HEK293 (cell line): ENCODE measurements at regions not wholly inside any gene's neighbourhood (a gene's known extent, or its start where the extent isn't known, plus 50 kb on each side); places are given as distances from the start of the nearest gene placed in this dataset.

Experiments used
- CTCF ChIA-PET: fragments of 350-600 bp; formaldehyde crosslinking; extraction: SDS; loops from one replicate; lab custom pipeline; 2021; ENCODE audit warnings: antibody characterized with exemption; lab: Yijun Ruan, JAX
- POLR2A ChIA-PET: fragments of 300-600 bp; formaldehyde crosslinking; extraction: SDS; loops from one replicate; lab custom pipeline; 2020; ENCODE audit warnings: antibody characterized with exemption, inconsistent platforms; lab: Yijun Ruan, JAX
- H3K27ac ChIP-seq: fragments of 200-500 bp; sonication (Bioruptor generic); 2 replicates; pipeline ENCODE4 v1.5.1; 2014; ENCODE audit warnings: low read depth, low read length, control low read depth, inconsistent platforms; ENCODE audit errors: extremely low read depth
- H3K36me3 ChIP-seq, 2 experiments: fragments of 200-500 bp in 1 of 2; sonication (Bioruptor generic) in 1 of 2; 1 replicate in 1 of 2; 2 replicates in 1 of 2; pipeline ENCODE4 v1.5.1; 2014 to 2017; ENCODE audit warnings: inconsistent platforms in 2 of 2, low read length in 2 of 2; ENCODE audit not compliant: control insufficient read depth in 2 of 2, insufficient read depth in 1 of 2
- H3K4me1 ChIP-seq: fragments of 200-500 bp; sonication (Bioruptor generic); 2 replicates; pipeline ENCODE4 v1.5.1; 2014; ENCODE audit warnings: mild to moderate bottlenecking, low read length, inconsistent platforms; ENCODE audit not compliant: control insufficient read depth, insufficient read depth
- H3K4me3 ChIP-seq: 2 replicates; pipeline ENCODE4 v1.5.1; 2011; ENCODE audit warnings: low read depth, mild to moderate bottlenecking, control low read depth, low read length, moderate library complexity
- H3K9me3 ChIP-seq: fragments of 200-500 bp; sonication (Bioruptor generic); 2 replicates; pipeline ENCODE4 v1.5.1; 2014; ENCODE audit warnings: low read depth, low read length, inconsistent platforms; ENCODE audit not compliant: control insufficient read depth, insufficient read depth
- GFI1B ChIP-seq: fragments of 450-650 bp; formaldehyde crosslinking; IDR thresholded peaks from 2 replicates; pipeline ENCODE4 v1.5.1; 2016; ENCODE audit warnings: missing biosample characterization, missing genetic modification characterization
- GLI4 ChIP-seq: fragments of 450-650 bp; formaldehyde crosslinking; IDR thresholded peaks from 2 replicates; pipeline ENCODE4 v1.5.1; 2016; ENCODE audit warnings: missing biosample characterization, missing genetic modification characterization
- OVOL3 ChIP-seq: fragments of 450-650 bp; formaldehyde crosslinking; IDR thresholded peaks from 2 replicates; pipeline ENCODE4 v1.5.1; 2016; ENCODE audit warnings: missing biosample characterization, missing genetic modification characterization
- WT1 ChIP-seq: fragments of 450-650 bp; formaldehyde crosslinking; IDR thresholded peaks from 2 replicates; pipeline ENCODE4 v1.5.1; 2016; ENCODE audit warnings: missing biosample characterization, missing genetic modification characterization
- ZBTB8A ChIP-seq: fragments of 450-650 bp; formaldehyde crosslinking; IDR thresholded peaks from 2 replicates; pipeline ENCODE4 v1.5.1; 2016; ENCODE audit warnings: missing biosample characterization, missing genetic modification characterization
- ZEB2 ChIP-seq: fragments of 450-650 bp; formaldehyde crosslinking; IDR thresholded peaks from 2 replicates; pipeline ENCODE4 v1.5.1; 2016; ENCODE audit warnings: missing biosample characterization, missing genetic modification characterization
- ZFP41 ChIP-seq: fragments of 450-650 bp; formaldehyde crosslinking; IDR thresholded peaks from 2 replicates; pipeline ENCODE4 v1.5.1; 2016; ENCODE audit warnings: missing biosample characterization, missing genetic modification characterization, borderline replicate concordance
- ZFP69B ChIP-seq: fragments of 450-650 bp; formaldehyde crosslinking; IDR thresholded peaks from 2 replicates; pipeline ENCODE4 v1.5.1; 2016; ENCODE audit warnings: missing biosample characterization, missing genetic modification characterization
- ZIC2 ChIP-seq: fragments of 450-650 bp; formaldehyde crosslinking; IDR thresholded peaks from 2 replicates; pipeline ENCODE4 v1.5.1; 2016; ENCODE audit warnings: missing biosample characterization, missing genetic modification characterization
- ZNF112 ChIP-seq: fragments of 450-650 bp; formaldehyde crosslinking; IDR thresholded peaks from 2 replicates; pipeline ENCODE4 v1.5.0; 2017; ENCODE audit warnings: missing biosample characterization, missing genetic modification characterization
- ZNF157 ChIP-seq: fragments of 450-650 bp; formaldehyde crosslinking; IDR thresholded peaks from 2 replicates; pipeline ENCODE4 v1.5.1; 2016; ENCODE audit warnings: missing biosample characterization, missing genetic modification characterization
- ZNF214 ChIP-seq: fragments of 450-650 bp; formaldehyde crosslinking; IDR thresholded peaks from 2 replicates; pipeline ENCODE4 v1.5.1; 2017; ENCODE audit warnings: missing biosample characterization, mild to moderate bottlenecking, missing genetic modification characterization, borderline replicate concordance
- ZNF24 ChIP-seq: fragments of 450-650 bp; formaldehyde crosslinking; IDR thresholded peaks from 2 replicates; pipeline ENCODE4 v1.5.1; 2016; ENCODE audit warnings: missing biosample characterization, missing genetic modification characterization
- ZNF341 ChIP-seq: fragments of 450-650 bp; formaldehyde crosslinking; IDR thresholded peaks from 2 replicates; pipeline ENCODE4; 2016; ENCODE audit warnings: low read depth, missing biosample characterization, missing genetic modification characterization
- ZNF350 ChIP-seq: fragments of 450-650 bp; formaldehyde crosslinking; IDR thresholded peaks from 2 replicates; pipeline ENCODE4 v1.5.0; 2017; ENCODE audit warnings: missing biosample characterization, mild to moderate bottlenecking, missing genetic modification characterization
- ZNF501 ChIP-seq: fragments of 450-650 bp; formaldehyde crosslinking; IDR thresholded peaks from 2 replicates; pipeline ENCODE4 v1.5.1; 2016; ENCODE audit warnings: missing biosample characterization, missing genetic modification characterization
- ZNF529 ChIP-seq: fragments of 450-650 bp; formaldehyde crosslinking; IDR thresholded peaks from 2 replicates; pipeline ENCODE4 v1.5.1; 2017; ENCODE audit warnings: missing genetic modification characterization, missing biosample characterization; ENCODE audit not compliant: insufficient replicate concordance
- ZNF548 ChIP-seq: fragments of 450-650 bp; formaldehyde crosslinking; IDR thresholded peaks from 2 replicates; pipeline ENCODE4 v1.5.1; 2016; ENCODE audit warnings: missing biosample characterization, missing genetic modification characterization
- ZNF558 ChIP-seq: fragments of 450-650 bp; formaldehyde crosslinking; IDR thresholded peaks from 2 replicates; pipeline ENCODE4 v1.5.1; 2016; ENCODE audit warnings: missing biosample characterization, missing genetic modification characterization
- ZNF561 ChIP-seq: fragments of 450-650 bp; IDR thresholded peaks from 2 replicates; pipeline ENCODE4 v1.5.1; 2018; ENCODE audit warnings: missing biosample characterization, missing genetic modification characterization, borderline replicate concordance
- ZNF626 ChIP-seq: fragments of 450-650 bp; sonication (Bioruptor Pico); formaldehyde crosslinking; IDR thresholded peaks from 2 replicates; pipeline ENCODE4 v1.5.1; 2018; ENCODE audit warnings: missing biosample characterization, missing genetic modification characterization, inconsistent platforms
- ZNF776 ChIP-seq: fragments of 450-650 bp; formaldehyde crosslinking; IDR thresholded peaks from 2 replicates; pipeline ENCODE4 v1.5.0; 2017; ENCODE audit warnings: missing biosample characterization, missing genetic modification characterization, borderline replicate concordance
- TF ChIP-seq, protein P1 (sequence below): sonication (generic); formaldehyde crosslinking; IDR thresholded peaks from 2 replicates; pipeline ENCODE4 v1.8.1; 2022; ENCODE audit warnings: mild to moderate bottlenecking, moderate library complexity, missing genetic modification reagents
- TF ChIP-seq, protein P2 (sequence below): fragments of 450-650 bp; formaldehyde crosslinking; IDR thresholded peaks from 2 replicates; pipeline ENCODE4 v1.5.1; 2016; ENCODE audit warnings: missing biosample characterization, missing genetic modification characterization, borderline replicate concordance
- TF ChIP-seq, protein P3 (sequence below): fragments of 450-650 bp; formaldehyde crosslinking; IDR thresholded peaks from 2 replicates; pipeline ENCODE4 v1.5.1; 2016; ENCODE audit warnings: missing biosample characterization, missing genetic modification characterization
- TF ChIP-seq, protein P4 (sequence below): fragments of 450-650 bp; formaldehyde crosslinking; IDR thresholded peaks from 2 replicates; pipeline ENCODE4 v1.5.1; 2016; ENCODE audit warnings: missing biosample characterization, missing genetic modification characterization
- TF ChIP-seq, protein P5 (sequence below): fragments of 450-650 bp; formaldehyde crosslinking; IDR thresholded peaks from 2 replicates; pipeline ENCODE4 v1.5.1; 2017; ENCODE audit warnings: missing biosample characterization, missing genetic modification characterization

DNA sequence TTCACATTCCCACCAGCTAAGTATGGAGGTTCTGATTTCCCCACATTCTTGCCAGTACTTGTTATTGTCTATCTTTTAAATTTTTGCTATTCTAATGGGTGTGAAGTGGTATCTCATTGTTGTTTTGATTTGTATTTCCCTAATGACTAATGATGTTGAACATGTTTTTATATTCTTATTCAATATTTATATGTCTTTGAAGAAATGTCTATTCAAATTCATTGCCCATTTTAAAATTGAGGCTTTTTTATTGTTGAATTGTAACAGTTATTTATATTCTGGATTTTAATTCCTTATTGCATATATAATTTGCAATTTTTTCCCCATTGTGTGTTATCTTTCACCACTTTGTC lies 255.3 kb downstream of the EDEM1 start:
- POLR2A ChIA-PET: no interaction called here
- TF ChIP-seq ZBTB8A (tag by site-specific recombination): no peak
- TF ChIP-seq ZNF112: no peak
- no peak for TF ChIP-seq OVOL3 (tag by site-specific recombination)
- no peak for TF ChIP-seq ZNF24 (tag by site-specific recombination)
- no peak for TF ChIP-seq ZNF157 (tag by site-specific recombination)
- TF ChIP-seq ZNF558 (tag by site-specific recombination): no peak
- TF ChIP-seq ZNF529 (tag by site-specific recombination): no peak
- TF ChIP-seq, protein P1, sequence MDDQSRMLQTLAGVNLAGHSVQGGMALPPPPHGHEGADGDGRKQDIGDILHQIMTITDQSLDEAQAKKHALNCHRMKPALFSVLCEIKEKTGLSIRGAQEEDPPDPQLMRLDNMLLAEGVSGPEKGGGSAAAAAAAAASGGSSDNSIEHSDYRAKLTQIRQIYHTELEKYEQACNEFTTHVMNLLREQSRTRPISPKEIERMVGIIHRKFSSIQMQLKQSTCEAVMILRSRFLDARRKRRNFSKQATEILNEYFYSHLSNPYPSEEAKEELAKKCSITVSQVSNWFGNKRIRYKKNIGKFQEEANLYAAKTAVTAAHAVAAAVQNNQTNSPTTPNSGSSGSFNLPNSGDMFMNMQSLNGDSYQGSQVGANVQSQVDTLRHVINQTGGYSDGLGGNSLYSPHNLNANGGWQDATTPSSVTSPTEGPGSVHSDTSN (CRISPR knock-in tag): no peak
- no peak for TF ChIP-seq ZFP41 (tag by site-specific recombination)
- TF ChIP-seq, protein P2, sequence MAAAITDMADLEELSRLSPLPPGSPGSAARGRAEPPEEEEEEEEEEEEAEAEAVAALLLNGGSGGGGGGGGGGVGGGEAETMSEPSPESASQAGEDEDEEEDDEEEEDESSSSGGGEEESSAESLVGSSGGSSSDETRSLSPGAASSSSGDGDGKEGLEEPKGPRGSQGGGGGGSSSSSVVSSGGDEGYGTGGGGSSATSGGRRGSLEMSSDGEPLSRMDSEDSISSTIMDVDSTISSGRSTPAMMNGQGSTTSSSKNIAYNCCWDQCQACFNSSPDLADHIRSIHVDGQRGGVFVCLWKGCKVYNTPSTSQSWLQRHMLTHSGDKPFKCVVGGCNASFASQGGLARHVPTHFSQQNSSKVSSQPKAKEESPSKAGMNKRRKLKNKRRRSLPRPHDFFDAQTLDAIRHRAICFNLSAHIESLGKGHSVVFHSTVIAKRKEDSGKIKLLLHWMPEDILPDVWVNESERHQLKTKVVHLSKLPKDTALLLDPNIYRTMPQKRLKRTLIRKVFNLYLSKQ (tag by site-specific recombination): no peak
- no peak for TF ChIP-seq WT1 (tag by site-specific recombination)
- no peak for TF ChIP-seq GFI1B (tag by site-specific recombination)
- TF ChIP-seq ZNF561 (tag by site-specific recombination): no peak
- TF ChIP-seq GLI4 (tag by site-specific recombination): no peak
- TF ChIP-seq, protein P3, sequence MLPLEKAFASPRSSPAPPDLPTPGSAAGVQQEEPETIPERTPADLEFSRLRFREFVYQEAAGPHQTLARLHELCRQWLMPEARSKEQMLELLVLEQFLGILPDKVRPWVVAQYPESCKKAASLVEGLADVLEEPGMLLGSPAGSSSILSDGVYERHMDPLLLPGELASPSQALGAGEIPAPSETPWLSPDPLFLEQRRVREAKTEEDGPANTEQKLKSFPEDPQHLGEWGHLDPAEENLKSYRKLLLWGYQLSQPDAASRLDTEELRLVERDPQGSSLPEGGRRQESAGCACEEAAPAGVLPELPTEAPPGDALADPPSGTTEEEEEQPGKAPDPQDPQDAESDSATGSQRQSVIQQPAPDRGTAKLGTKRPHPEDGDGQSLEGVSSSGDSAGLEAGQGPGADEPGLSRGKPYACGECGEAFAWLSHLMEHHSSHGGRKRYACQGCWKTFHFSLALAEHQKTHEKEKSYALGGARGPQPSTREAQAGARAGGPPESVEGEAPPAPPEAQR (tag by site-specific recombination): no peak
- TF ChIP-seq ZNF501: no peak
- no peak for TF ChIP-seq ZEB2 (tag by site-specific recombination)
- no peak for TF ChIP-seq ZNF626 (tag by site-specific recombination)
- TF ChIP-seq, all 188 proteins: peak for 0
- Histone ChIP-seq H3K4me3 (no peak overlapping the region), H3K36me3 (no peaks in the 10 kb centered on the region), H3K27ac (no peak overlapping the region), H3K9me3 (no peaks in the 10 kb centered on the region), H3K4me1 (no peaks in the 10 kb centered on the region)
- CTCF ChIA-PET: interaction anchor here (0.7 kb wide), 1 partner anchor 1063 kb away, joined by 3 read pairs; no protein-coding TSS in a partner anchor

DNA sequence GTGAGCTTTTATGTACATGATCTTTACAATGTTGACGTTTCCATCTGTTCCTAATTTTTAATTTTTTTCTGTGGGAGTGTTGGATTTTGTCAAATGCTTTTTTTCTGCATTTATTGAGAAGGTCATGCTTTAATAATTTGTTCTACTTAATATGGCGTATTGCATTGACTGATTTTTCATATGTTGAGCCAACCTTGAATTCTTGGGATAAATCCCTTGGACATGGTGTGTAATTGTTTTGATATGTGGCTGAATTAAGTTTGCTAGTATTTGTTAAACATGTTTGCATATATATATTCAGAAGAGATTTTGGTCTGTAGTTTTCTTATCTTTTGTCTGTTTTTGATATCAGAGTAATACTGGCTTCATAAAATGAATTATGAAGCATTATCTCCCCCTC lies 256.7 kb downstream of the EDEM1 start:
- POLR2A ChIA-PET: no interaction called here
- H3K4me1 ChIP-seq: no peaks in the 10 kb centered on the region
- TF ChIP-seq ZIC2 (tag by site-specific recombination): no peak
- TF ChIP-seq ZNF350 (tag by site-specific recombination): no peak
- no peak for TF ChIP-seq ZNF214 (tag by site-specific recombination)
- TF ChIP-seq ZNF341: no peak
- no peak for TF ChIP-seq ZFP41 (tag by site-specific recombination)
- TF ChIP-seq, protein P1 (CRISPR knock-in tag): no peak
- TF ChIP-seq, protein P4, sequence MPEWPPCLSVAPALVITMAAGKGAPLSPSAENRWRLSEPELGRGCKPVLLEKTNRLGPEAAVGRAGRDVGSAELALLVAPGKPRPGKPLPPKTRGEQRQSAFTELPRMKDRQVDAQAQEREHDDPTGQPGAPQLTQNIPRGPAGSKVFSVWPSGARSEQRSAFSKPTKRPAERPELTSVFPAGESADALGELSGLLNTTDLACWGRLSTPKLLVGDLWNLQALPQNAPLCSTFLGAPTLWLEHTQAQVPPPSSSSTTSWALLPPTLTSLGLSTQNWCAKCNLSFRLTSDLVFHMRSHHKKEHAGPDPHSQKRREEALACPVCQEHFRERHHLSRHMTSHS (tag by site-specific recombination): no peak
- no peak for TF ChIP-seq ZNF776 (tag by site-specific recombination)
- TF ChIP-seq, protein P5, sequence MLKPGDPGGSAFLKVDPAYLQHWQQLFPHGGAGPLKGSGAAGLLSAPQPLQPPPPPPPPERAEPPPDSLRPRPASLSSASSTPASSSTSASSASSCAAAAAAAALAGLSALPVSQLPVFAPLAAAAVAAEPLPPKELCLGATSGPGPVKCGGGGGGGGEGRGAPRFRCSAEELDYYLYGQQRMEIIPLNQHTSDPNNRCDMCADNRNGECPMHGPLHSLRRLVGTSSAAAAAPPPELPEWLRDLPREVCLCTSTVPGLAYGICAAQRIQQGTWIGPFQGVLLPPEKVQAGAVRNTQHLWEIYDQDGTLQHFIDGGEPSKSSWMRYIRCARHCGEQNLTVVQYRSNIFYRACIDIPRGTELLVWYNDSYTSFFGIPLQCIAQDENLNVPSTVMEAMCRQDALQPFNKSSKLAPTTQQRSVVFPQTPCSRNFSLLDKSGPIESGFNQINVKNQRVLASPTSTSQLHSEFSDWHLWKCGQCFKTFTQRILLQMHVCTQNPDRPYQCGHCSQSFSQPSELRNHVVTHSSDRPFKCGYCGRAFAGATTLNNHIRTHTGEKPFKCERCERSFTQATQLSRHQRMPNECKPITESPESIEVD (tag by site-specific recombination): no peak
- TF ChIP-seq ZNF548 (tag by site-specific recombination): no peak
- no peak for TF ChIP-seq ZFP69B (tag by site-specific recombination)
- no peaks in the 10 kb centered on the region for H3K9me3 ChIP-seq
- H3K36me3 ChIP-seq: no peaks in the 10 kb centered on the region
- CTCF ChIA-PET: no interaction called here
- H3K27ac ChIP-seq: no peak overlapping the region
- H3K4me3 ChIP-seq: no peak overlapping the region
